Nephron (organoid): ENCODE measurements at regions not wholly inside any gene's neighbourhood (a gene's known extent, or its start where the extent isn't known, plus 50 kb on each side); places are given as distances from the start of the nearest gene placed in this dataset.
"Not testable (repeated sequence)": the region's sequence is repeated elsewhere in the genome, so short reads cannot be mapped to it uniquely, and the experiment has no call there.

Experiments
- H3K27ac Mint-ChIP-seq, 3 experiments: 2 replicates each; pipeline ENCODE4 v1.8.0; 2020; ENCODE audit warnings: mixed read lengths in 3 of 3, mild to moderate bottlenecking in 2 of 3, moderate library complexity in 1 of 3
- H3K27me3 Mint-ChIP-seq: 2 replicates; pipeline ENCODE4 v1.8.0; 2021; ENCODE audit warnings: low read depth, mild to moderate bottlenecking, moderate library complexity, mixed read lengths
- H3K36me3 Mint-ChIP-seq: 2 replicates; pipeline ENCODE4 v1.8.0; 2020; ENCODE audit warnings: low read depth, mixed read lengths
- H3K4me1 Mint-ChIP-seq: 2 replicates; pipeline ENCODE4 v1.8.0; 2020; ENCODE audit warnings: mixed read lengths
- H3K4me3 Mint-ChIP-seq, 3 experiments: 2 replicates each; pipeline ENCODE4 v1.8.0; 2020; ENCODE audit warnings: mild to moderate bottlenecking in 3 of 3, mixed read lengths in 3 of 3, moderate library complexity in 2 of 3
- H3K9me3 Mint-ChIP-seq: 2 replicates; pipeline ENCODE4 v1.8.0; 2020; ENCODE audit warnings: mixed read lengths
- CTCF ChIP-seq, 3 experiments: fragments of 200-600 bp; sonication (generic); IDR thresholded peaks; one replicate each; pipeline ENCODE4 v1.5.0; 2021; ENCODE audit warnings: antibody characterized with exemption in 3 of 3; ENCODE audit not compliant: unreplicated experiment in 3 of 3

GRCh38 chr11:89608234-89608966 lies 101.7 kb upstream of the TRIM77 start:
- Mint-ChIP-seq H3K4me1 (no peaks in the 10 kb centered on the region), H3K4me3 (no peak overlapping the region), H3K27me3 (no peaks in the 10 kb centered on the region), H3K9me3 (peaks cover under 1% of the 10 kb centered on the region), H3K27ac (no peak overlapping the region), H3K36me3 (no peaks in the 10 kb centered on the region)
- no peak for TF ChIP-seq CTCF (IDR thresholded peaks at IDR 0.05; ENCODE audit: unreplicated experiment in 3 of 3)

DNA sequence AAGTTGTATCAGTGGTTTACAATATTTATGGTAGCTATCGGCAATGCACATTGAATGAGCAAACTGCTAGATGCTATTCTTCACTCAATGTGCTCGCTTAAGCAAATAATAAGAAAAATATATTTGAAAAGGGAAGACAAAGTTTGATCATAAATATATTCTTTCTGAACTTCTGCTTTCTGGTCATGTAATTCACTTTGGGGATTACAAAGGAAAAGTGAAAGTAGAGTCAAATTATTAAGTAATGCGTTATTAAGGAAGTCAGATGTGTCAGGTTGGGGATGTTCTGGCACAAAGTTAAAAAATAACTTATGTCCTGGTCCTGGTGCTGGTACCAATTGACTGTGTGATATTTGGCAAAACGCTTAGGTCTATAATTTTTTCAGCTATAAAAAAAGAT lies 98.0 kb upstream of the TRIM77 start:
- Mint-ChIP-seq H3K36me3 (no peaks in the 10 kb centered on the region), H3K27me3 (no peaks in the 10 kb centered on the region), H3K27ac (no peak overlapping the region), H3K9me3 (no peaks in the 10 kb centered on the region), H3K4me3 (no peak overlapping the region), H3K4me1 (peaks cover 5% of the 10 kb centered on the region)
- no peak for TF ChIP-seq CTCF (IDR thresholded peaks at IDR 0.05; ENCODE audit: unreplicated experiment in 3 of 3)

DNA sequence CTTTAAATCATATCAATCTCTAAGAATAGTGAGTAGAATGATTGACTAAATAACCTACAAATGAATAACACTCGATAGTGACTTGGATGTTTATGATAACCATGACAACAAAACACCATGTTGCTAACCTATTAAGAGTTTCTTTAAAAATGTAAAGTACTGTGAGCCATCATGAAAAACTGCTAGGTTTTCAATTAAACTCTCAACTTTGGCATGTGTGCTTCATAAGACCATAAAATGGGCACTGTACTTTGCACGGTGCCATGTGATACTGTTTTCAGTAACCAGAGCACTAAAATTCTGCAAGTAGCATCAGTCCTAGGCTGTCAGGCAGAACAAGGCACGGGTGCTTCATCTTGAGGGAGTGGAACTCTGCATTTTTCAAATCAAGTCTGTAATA lies 96.2 kb upstream of the TRIM77 start:
- Mint-ChIP-seq H3K36me3 (no peaks in the 10 kb centered on the region), H3K27ac (no peak overlapping the region), H3K27me3 (no peaks in the 10 kb centered on the region), H3K4me1 (peaks cover 6% of the 10 kb centered on the region), H3K9me3 (no peaks in the 10 kb centered on the region), H3K4me3 (no peak overlapping the region)
- TF ChIP-seq CTCF (IDR thresholded peaks at IDR 0.05; ENCODE audit: unreplicated experiment in 3 of 3), result no peak

DNA sequence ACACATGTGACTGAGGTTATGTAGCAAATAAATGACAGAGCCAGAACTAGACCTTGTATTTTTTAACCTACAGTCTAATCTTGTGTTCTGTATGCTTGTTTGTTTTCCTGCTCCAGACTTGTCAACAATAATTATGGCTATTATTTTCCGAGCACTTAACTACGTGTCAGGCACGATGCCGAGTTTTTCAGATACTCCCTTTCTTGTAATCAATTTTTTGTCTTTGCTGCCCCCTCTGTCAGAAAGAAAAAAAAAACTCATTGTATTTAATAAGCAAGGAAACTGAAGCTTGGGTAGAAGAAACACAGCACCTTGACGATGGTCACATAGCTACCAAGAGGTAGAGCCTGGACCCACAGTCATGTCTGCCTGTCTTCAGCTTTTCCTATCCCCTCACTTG lies 95.7 kb upstream of the TRIM77 start:
- not testable (repeated sequence) for H3K4me3 Mint-ChIP-seq, H3K9me3 Mint-ChIP-seq, H3K27me3 Mint-ChIP-seq, H3K36me3 Mint-ChIP-seq, H3K27ac Mint-ChIP-seq, H3K4me1 Mint-ChIP-seq
- TF ChIP-seq CTCF (IDR thresholded peaks at IDR 0.05; ENCODE audit: unreplicated experiment in 3 of 3), result peak in 2 of 3 experiments; percentile 19 to 28

GRCh38 chr11:89615642-89616041 lies 94.5 kb upstream of the TRIM77 start:
- H3K4me1 Mint-ChIP-seq, H3K4me3 Mint-ChIP-seq, H3K27me3 Mint-ChIP-seq, H3K27ac Mint-ChIP-seq, H3K36me3 Mint-ChIP-seq, H3K9me3 Mint-ChIP-seq: not testable (repeated sequence)
- peak; percentile 21 to 29 (median 23) for TF ChIP-seq CTCF (IDR thresholded peaks at IDR 0.05; ENCODE audit: unreplicated experiment in 3 of 3)

DNA sequence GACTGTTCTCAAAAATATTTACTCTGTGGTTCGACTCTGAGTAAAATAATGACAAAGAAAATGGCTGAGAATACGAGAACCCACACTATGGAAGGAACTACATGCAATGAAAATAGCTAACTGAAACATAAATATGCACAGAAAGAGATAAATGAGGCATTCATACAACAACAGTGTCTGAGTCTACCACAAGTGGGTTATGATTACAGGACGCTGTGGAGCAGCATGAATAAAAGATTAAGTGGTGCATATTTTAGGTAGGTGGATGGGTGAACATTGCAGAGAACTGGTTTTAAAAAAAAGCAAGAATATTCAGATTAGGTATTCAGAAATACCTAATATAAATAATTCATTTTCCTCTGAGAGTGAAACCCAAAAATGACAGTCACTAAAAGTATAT lies 93.9 kb upstream of the TRIM77 start:
- H3K4me1 Mint-ChIP-seq, H3K27me3 Mint-ChIP-seq, H3K36me3 Mint-ChIP-seq, H3K4me3 Mint-ChIP-seq, H3K27ac Mint-ChIP-seq, H3K9me3 Mint-ChIP-seq: not testable (repeated sequence)
